SH-SY5Y (cell line): ENCODE measurements at regions not wholly inside any gene's neighbourhood (a gene's known extent, or its start where the extent isn't known, plus 50 kb on each side); places are given as distances from the start of the nearest gene placed in this dataset.

Experiments
- GATA2 ChIP-seq: IDR thresholded peaks from 2 replicates; pipeline ENCODE4 v1.6.1; 2011; ENCODE audit warnings: mild to moderate bottlenecking, low read depth, low read length
- GATA3 ChIP-seq: IDR thresholded peaks from 2 replicates; pipeline ENCODE4 v1.6.1; 2011; ENCODE audit warnings: low read depth, mild to moderate bottlenecking, low read length, moderate library complexity

GRCh38 chr2:226378753-226379705 lies 420.6 kb downstream of the IRS1 start:
- TF ChIP-seq GATA3 (no peak), GATA2 (no peak)
